Dendritic cell treated with granulocyte-macrophage colony-stimulating factor and Interleukin-4, amounts not matched to agents 40 ng/mL and 50 ng/mL, for 4 days (primary cell): ENCODE measurements at regions not wholly inside any gene's neighbourhood (a gene's known extent, or its start where the extent isn't known, plus 50 kb on each side); places are given as distances from the start of the nearest gene placed in this dataset.

ENCODE experiments used
- H3K27ac Mint-ChIP-seq: one replicate; pipeline ENCODE4 v1.8.0; 2022; ENCODE audit warnings: mild to moderate bottlenecking, mixed read lengths
- H3K27me3 Mint-ChIP-seq: one replicate; pipeline ENCODE4 v1.8.0; 2022; ENCODE audit warnings: mild to moderate bottlenecking, mixed read lengths
- H3K36me3 Mint-ChIP-seq: one replicate; pipeline ENCODE4 v1.8.0; 2022; ENCODE audit warnings: low read depth, mixed read lengths
- H3K4me1 Mint-ChIP-seq: one replicate; pipeline ENCODE4 v1.8.0; 2022; ENCODE audit warnings: low read depth, mixed read lengths
- H3K4me3 Mint-ChIP-seq: one replicate; pipeline ENCODE4 v1.8.0; 2022; ENCODE audit warnings: mild to moderate bottlenecking, moderate library complexity, mixed read lengths
- H3K9me3 Mint-ChIP-seq: one replicate; pipeline ENCODE4 v1.8.0; 2022; ENCODE audit warnings: mixed read lengths
- intact Hi-C: fragments of 100-400 bp; cut with micrococcal nuclease; formaldehyde crosslinking; loops from one replicate; pipeline ENCODE4 v1.15.0; 2022

- intact Hi-C loops, result no loop called here
- H3K36me3 Mint-ChIP-seq, result no peaks in the 10 kb centered on the region
- no peak overlapping the region for H3K4me3 Mint-ChIP-seq
- H3K27ac Mint-ChIP-seq, result no peak overlapping the region
- peaks cover 12% of the 10 kb centered on the region for H3K9me3 Mint-ChIP-seq
- H3K4me1 Mint-ChIP-seq, result no peaks in the 10 kb centered on the region
- H3K27me3 Mint-ChIP-seq, result no peaks in the 10 kb centered on the region
Observed at GRCh38 chr10:108808228-108808627, 1115.1 kb downstream of the XPNPEP1 start.

- Mint-ChIP-seq H3K9me3 (no peaks in the 10 kb centered on the region), H3K27ac (no peak overlapping the region), H3K36me3 (no peaks in the 10 kb centered on the region), H3K27me3 (no peaks in the 10 kb centered on the region), H3K4me3 (no peak overlapping the region), H3K4me1 (no peaks in the 10 kb centered on the region)
- intact Hi-C loops, result no loop called here
Observed at GRCh38 chr10:108801775-108802517, 1121.4 kb downstream of the XPNPEP1 start.

GRCh38 chr10:108801220-108801619 is 1122.1 kb downstream of the XPNPEP1 start:
- Mint-ChIP-seq H3K27ac (no peak overlapping the region), H3K36me3 (no peaks in the 10 kb centered on the region), H3K27me3 (no peaks in the 10 kb centered on the region), H3K9me3 (no peaks in the 10 kb centered on the region), H3K4me1 (no peaks in the 10 kb centered on the region), H3K4me3 (no peak overlapping the region)
- intact Hi-C loops, result no loop called here

- H3K36me3 Mint-ChIP-seq, result no peaks in the 10 kb centered on the region
Observed at GRCh38 chr10:108797573-108797972, 1125.7 kb downstream of the XPNPEP1 start.

GRCh38 chr10:108791794-108792474 is 1131.4 kb downstream of the XPNPEP1 start:
- H3K36me3 Mint-ChIP-seq, result no peaks in the 10 kb centered on the region
- H3K27ac Mint-ChIP-seq, result no peak overlapping the region
- intact Hi-C loops, result no loop called here

More at GRCh38 chr10:108797573-108797972, 1125.7 kb downstream of the XPNPEP1 start:
- Mint-ChIP-seq H3K27me3 (no peaks in the 10 kb centered on the region), H3K4me3 (no peak overlapping the region), H3K27ac (no peak overlapping the region), H3K9me3 (no peaks in the 10 kb centered on the region), H3K4me1 (no peaks in the 10 kb centered on the region)
- intact Hi-C loops, result no loop called here

GRCh38 chr10:108791030-108791429 is 1132.3 kb downstream of the XPNPEP1 start:
- Mint-ChIP-seq H3K9me3 (peaks cover 4% of the 10 kb centered on the region), H3K4me1 (no peaks in the 10 kb centered on the region), H3K36me3 (no peaks in the 10 kb centered on the region), H3K27ac (no peak overlapping the region), H3K27me3 (no peaks in the 10 kb centered on the region), H3K4me3 (no peak overlapping the region)
- intact Hi-C loops, result no loop called here

More at GRCh38 chr10:108791794-108792474, 1131.4 kb downstream of the XPNPEP1 start:
- Mint-ChIP-seq H3K9me3 (no peaks in the 10 kb centered on the region), H3K27me3 (no peaks in the 10 kb centered on the region), H3K4me1 (no peaks in the 10 kb centered on the region), H3K4me3 (no peak overlapping the region)

- Mint-ChIP-seq H3K4me1 (no peaks in the 10 kb centered on the region), H3K27me3 (no peaks in the 10 kb centered on the region), H3K27ac (no peak overlapping the region), H3K9me3 (peaks cover 15% of the 10 kb centered on the region), H3K36me3 (no peaks in the 10 kb centered on the region), H3K4me3 (no peak overlapping the region)
- intact Hi-C loops, result no loop called here
Observed at GRCh38 chr10:108789919-108790318, 1133.4 kb downstream of the XPNPEP1 start.

GRCh38 chr10:108789336-108789735 is 1134.0 kb downstream of the XPNPEP1 start:
- H3K4me3 Mint-ChIP-seq, result no peak overlapping the region
- H3K27me3 Mint-ChIP-seq, result no peaks in the 10 kb centered on the region
- no peak overlapping the region for H3K27ac Mint-ChIP-seq
- H3K4me1 Mint-ChIP-seq, result no peaks in the 10 kb centered on the region
- H3K9me3 Mint-ChIP-seq, result peaks cover 21% of the 10 kb centered on the region
- H3K36me3 Mint-ChIP-seq, result no peaks in the 10 kb centered on the region
- intact Hi-C loops, result no loop called here

- Mint-ChIP-seq H3K9me3 (peaks cover 25% of the 10 kb centered on the region), H3K36me3 (no peaks in the 10 kb centered on the region), H3K27ac (no peak overlapping the region), H3K4me1 (no peaks in the 10 kb centered on the region), H3K27me3 (no peaks in the 10 kb centered on the region), H3K4me3 (no peak overlapping the region)
- intact Hi-C loops, result no loop called here
Observed at GRCh38 chr10:108788891-108789290, 1134.4 kb downstream of the XPNPEP1 start.

- Mint-ChIP-seq H3K4me3 (no peak overlapping the region), H3K4me1 (no peaks in the 10 kb centered on the region), H3K36me3 (no peaks in the 10 kb centered on the region), H3K27me3 (no peaks in the 10 kb centered on the region), H3K9me3 (peaks cover 31% of the 10 kb centered on the region), H3K27ac (no peak overlapping the region)
- intact Hi-C loops, result no loop called here
Observed at GRCh38 chr10:108787932-108788331, 1135.4 kb downstream of the XPNPEP1 start.

- no peaks in the 10 kb centered on the region for H3K36me3 Mint-ChIP-seq
- H3K27me3 Mint-ChIP-seq, result no peaks in the 10 kb centered on the region
- intact Hi-C loops, result no loop called here
- peaks cover 31% of the 10 kb centered on the region for H3K9me3 Mint-ChIP-seq
- no peaks in the 10 kb centered on the region for H3K4me1 Mint-ChIP-seq
- no peak overlapping the region for H3K27ac Mint-ChIP-seq
- no peak overlapping the region for H3K4me3 Mint-ChIP-seq
Observed at GRCh38 chr10:108785011-108785410, 1138.3 kb downstream of the XPNPEP1 start.

- intact Hi-C loops, result no loop called here
- Mint-ChIP-seq H3K36me3 (no peaks in the 10 kb centered on the region), H3K27ac (no peak overlapping the region), H3K9me3 (peaks cover 31% of the 10 kb centered on the region), H3K4me1 (no peaks in the 10 kb centered on the region), H3K27me3 (no peaks in the 10 kb centered on the region), H3K4me3 (no peak overlapping the region)
Observed at GRCh38 chr10:108784534-108784933, 1138.8 kb downstream of the XPNPEP1 start.

GRCh38 chr10:108783897-108784296 is 1139.4 kb downstream of the XPNPEP1 start:
- Mint-ChIP-seq H3K4me3 (no peak overlapping the region), H3K9me3 (peaks cover 31% of the 10 kb centered on the region), H3K4me1 (no peaks in the 10 kb centered on the region), H3K36me3 (no peaks in the 10 kb centered on the region), H3K27me3 (no peaks in the 10 kb centered on the region), H3K27ac (no peak overlapping the region)
- intact Hi-C loops, result no loop called here

GRCh38 chr10:108782411-108782810 is 1140.9 kb downstream of the XPNPEP1 start:
- Mint-ChIP-seq H3K4me3 (no peak overlapping the region), H3K27me3 (no peaks in the 10 kb centered on the region), H3K36me3 (no peaks in the 10 kb centered on the region), H3K9me3 (peaks cover 31% of the 10 kb centered on the region), H3K4me1 (no peaks in the 10 kb centered on the region), H3K27ac (no peak overlapping the region)
- intact Hi-C loops, result no loop called here
